ENCODE measurements at regions not wholly inside any gene's neighbourhood (a gene's known extent, or its start where the extent isn't known, plus 50 kb on each side); places are given as distances from the start of the nearest gene placed in this dataset.

- H3K4me3 ChIP-seq (replicated peaks in 1 of 3; ENCODE audit: insufficient read depth in 1 of 3, low read depth in 2 of 3, low read length in 3 of 3), result no peak overlapping the region
- intact Hi-C loops (cut with micrococcal nuclease; ENCODE audit: unreplicated experiment) (no loop called here), in situ Hi-C loops (cut with HindIII; ENCODE audit: extremely low pct_ligation_motif_present, low pct_unique_long_range_greater_than_20kb) (no loop called here)
- no peak overlapping the region for H3K27ac ChIP-seq (ENCODE audit: extremely low read length, insufficient read depth, low read length)
- H4K20me1 ChIP-seq (ENCODE audit: insufficient read depth, low read length), result no peaks in the 10 kb centered on the region
- no peak overlapping the region for H3K4me2 ChIP-seq (ENCODE audit: low read depth, low read length)
- CTCF ChIA-PET (ENCODE audit: low intra/inter-chr PET ratio, low total read pairs), result no interaction called here
- H3K27me3 ChIP-seq (ENCODE audit: control insufficient read depth in 1 of 2, insufficient read depth in 2 of 2, low read length in 2 of 2), result no peaks in the 10 kb centered on the region
- FAIRE-seq (no peak), DNase-seq (ENCODE audit: low spot score) (no peak), ATAC-seq (no peak)
- TF ChIP-seq ZNF615 (CRISPR knock-in tag; IDR thresholded peaks at IDR 0.05; ENCODE audit: borderline replicate concordance) (no peak), HNRNPH1 (optimal IDR thresholded peaks at IDR 0.05; ENCODE audit: low read depth, low read length) (no peak), XRCC5 (optimal IDR thresholded peaks at IDR 0.05; ENCODE audit: low read length) (no peak), ZNF550 (CRISPR knock-in tag; IDR thresholded peaks at IDR 0.05; ENCODE audit: borderline replicate concordance) (no peak), ADNP (CRISPR knock-in tag; IDR thresholded peaks at IDR 0.05) (no peak), ZBTB40 (IDR thresholded peaks at IDR 0.05) (no peak), ZBTB40 (CRISPR knock-in tag; IDR thresholded peaks at IDR 0.05) (no peak), GLMP (CRISPR knock-in tag; IDR thresholded peaks at IDR 0.05; ENCODE audit: borderline replicate concordance) (no peak), ZBTB8A (CRISPR knock-in tag; IDR thresholded peaks at IDR 0.05; ENCODE audit: borderline replicate concordance, low read depth) (no peak)
- no TSS peak for BruUV-seq (replicated peaks)
- H2AFZ ChIP-seq (ENCODE audit: low read length), result no peak overlapping the region
- H3K9me3 ChIP-seq (ENCODE audit: low read length), result no peaks in the 10 kb centered on the region
- no peaks in the 10 kb centered on the region for H3K4me1 ChIP-seq (ENCODE audit: insufficient read depth, low read length)
- H3K79me2 ChIP-seq (ENCODE audit: insufficient read depth, low read length), result no peaks in the 10 kb centered on the region
- no peak overlapping the region for H3K9ac ChIP-seq (ENCODE audit: insufficient read depth, low read depth, low read length)
- H3K36me3 ChIP-seq (replicated peaks in 1 of 2; ENCODE audit: control insufficient read depth in 1 of 2, insufficient read depth in 2 of 2, low read length in 2 of 2), result no peaks in the 10 kb centered on the region
- POLR2A ChIA-PET, result no interaction called here
- 0% methylated on average over 1 of the region's 1 CpG for WGBS (ENCODE audit: low lambda C conversion rate)
Measured at GRCh38 chr9:108265065-108265464, 590.7 kb downstream of the ACTL7B start.

Data from HepG2 (cell line).